ENCODE measurements at regions not wholly inside any gene's neighbourhood (a gene's known extent, or its start where the extent isn't known, plus 50 kb on each side); places are given as distances from the start of the nearest gene placed in this dataset.
"Not testable (repeated sequence)": the region's sequence is repeated elsewhere in the genome, so short reads cannot be mapped to it uniquely, and the experiment has no call there.

DNA sequence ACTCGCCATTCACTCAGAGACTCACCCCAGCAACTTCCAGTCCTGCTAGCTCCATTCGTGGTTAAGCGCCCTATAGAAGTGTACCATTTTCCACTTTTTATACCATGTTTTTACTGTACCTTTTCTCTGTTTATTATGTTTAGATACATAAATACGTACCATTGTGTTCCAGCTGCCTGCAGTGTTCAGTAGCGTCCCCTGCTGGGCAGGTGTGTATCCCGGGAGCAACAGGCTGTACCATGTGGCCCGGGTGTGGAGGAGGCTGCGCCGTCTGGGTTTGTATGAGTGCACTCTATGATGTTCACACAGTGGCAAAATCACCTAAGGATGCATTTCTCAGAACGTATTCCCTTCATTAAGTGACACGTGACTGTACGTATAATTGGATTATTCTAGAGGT lies 351.5 kb upstream of the FRG1 start:
- H2AFZ ChIP-seq (ENCODE audit: low read depth, low read length, poor library complexity, severe bottlenecking); H4K20me1 ChIP-seq (ENCODE audit: insufficient read depth); CTCF ChIA-PET; POLR2A ChIA-PET; BruUV-seq (replicated peaks); H3K4me3 ChIP-seq (replicated peaks in 1 of 2; ENCODE audit: low read depth in 1 of 2, low read length in 2 of 2); ATAC-seq; H3K4me1 ChIP-seq (ENCODE audit: control insufficient read depth in 1 of 2, insufficient read depth in 2 of 2, low read length in 2 of 2); H3K9me2 ChIP-seq (ENCODE audit: insufficient read depth); DNase-seq (ENCODE audit: low read depth, low spot score); H3K27ac ChIP-seq (ENCODE audit: low read depth, low read length); H3K79me2 ChIP-seq (ENCODE audit: insufficient read depth, low read length); H3K9me3 ChIP-seq (ENCODE audit: control insufficient read depth in 1 of 2, insufficient read depth in 1 of 2, low read depth in 1 of 2, low read length in 2 of 2); H3K36me3 ChIP-seq (ENCODE audit: control insufficient read depth in 1 of 2, insufficient read depth in 2 of 2, low read length in 2 of 2); intact Hi-C loops (cut with micrococcal nuclease); H3K4me2 ChIP-seq (ENCODE audit: low read length); H3K27me3 ChIP-seq (ENCODE audit: insufficient read depth, low read length); H3K9ac ChIP-seq (ENCODE audit: low read length); RAD21 ChIA-PET (ENCODE audit: low non-redundant PET in 1 of 2, low total read pairs in 2 of 2, uncharacterized antibody in 2 of 2, unreplicated experiment in 2 of 2): not testable (repeated sequence)
- TF ChIP-seq CTCF (IDR thresholded peaks at IDR 0.05 in 2 of 3, conservative IDR thresholded peaks at IDR 0.05 in 1 of 3; ENCODE audit: borderline replicate concordance in 1 of 3, insufficient read depth in 1 of 3, low read depth in 2 of 3, low read length in 2 of 3), result peak in 2 of 3 experiments; percentile 4 to 21; a peak in 1 of 6 replicates

DNA sequence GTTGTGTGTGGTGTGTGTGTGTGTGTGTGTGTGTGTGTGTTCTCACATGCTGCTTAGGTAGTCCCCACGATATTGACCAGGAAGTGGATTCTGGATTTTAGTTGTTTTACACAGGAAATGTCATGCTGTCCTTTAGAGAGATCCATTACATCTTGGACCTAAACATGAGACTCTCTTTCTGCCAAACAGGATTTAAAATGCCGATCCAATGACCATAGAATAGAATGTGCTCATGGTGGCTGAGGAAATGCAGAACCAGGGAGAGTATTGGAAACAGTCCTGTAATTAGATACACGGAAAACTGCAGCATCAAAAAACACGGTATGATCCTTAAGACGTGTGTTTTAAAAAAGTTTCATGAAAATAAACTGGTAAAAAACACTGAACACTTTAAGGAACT lies 347.8 kb upstream of the FRG1 start:
- CTCF ChIA-PET, result no interaction called here
- H3K9me2 ChIP-seq (ENCODE audit: insufficient read depth), result no peaks in the 10 kb centered on the region
- H3K4me2 ChIP-seq (ENCODE audit: low read length), result no peak overlapping the region
- H3K36me3 ChIP-seq (ENCODE audit: control insufficient read depth in 1 of 2, insufficient read depth in 2 of 2, low read length in 2 of 2), result no peaks in the 10 kb centered on the region
- POLR2A ChIA-PET, result no interaction called here
- H3K9me3 ChIP-seq (ENCODE audit: control insufficient read depth in 1 of 2, insufficient read depth in 1 of 2, low read depth in 1 of 2, low read length in 2 of 2), result no peaks in the 10 kb centered on the region
- no peak for DNase-seq (ENCODE audit: low read depth, low spot score)
- RAD21 ChIA-PET (ENCODE audit: low non-redundant PET in 1 of 2, low total read pairs in 2 of 2, uncharacterized antibody in 2 of 2, unreplicated experiment in 2 of 2), result no interaction called here
- TF ChIP-seq ZNF274 (IDR thresholded peaks at IDR 0.05; ENCODE audit: low read depth, low read length), result no peak
- no peak for TF ChIP-seq SIN3A (IDR thresholded peaks at IDR 0.05; ENCODE audit: low read depth)
- TF ChIP-seq CEBPB (IDR thresholded peaks at IDR 0.05; ENCODE audit: low read depth), result no peak
- TF ChIP-seq EZH2phosphoT487 (IDR thresholded peaks at IDR 0.05; ENCODE audit: borderline replicate concordance), result no peak
- TF ChIP-seq ATF3 (IDR thresholded peaks at IDR 0.05), result no peak
- no peak for TF ChIP-seq SRF (IDR thresholded peaks at IDR 0.05; ENCODE audit: low read depth)
- TF ChIP-seq EZH2 (IDR thresholded peaks at IDR 0.05), result no peak
- no peak for TF ChIP-seq CBX3 (IDR thresholded peaks at IDR 0.05; ENCODE audit: low read depth)
- no peak for TF ChIP-seq SP1 (IDR thresholded peaks at IDR 0.05; ENCODE audit: low read depth)
- TF ChIP-seq TCF7L2 (IDR thresholded peaks at IDR 0.05; ENCODE audit: borderline replicate concordance, extremely low read depth, insufficient read depth, insufficient read length), result no peak
- TF ChIP-seq CTCF (IDR thresholded peaks at IDR 0.05 in 2 of 3, conservative IDR thresholded peaks at IDR 0.05 in 1 of 3; ENCODE audit: borderline replicate concordance in 1 of 3, insufficient read depth in 1 of 3, low read depth in 2 of 3, low read length in 2 of 3), result no peak
- TF ChIP-seq FOSL1 (IDR thresholded peaks at IDR 0.05; ENCODE audit: low read depth), result no peak
- no peak for TF ChIP-seq MAX (IDR thresholded peaks at IDR 0.05)
- no peak for TF ChIP-seq POLR2A (IDR thresholded peaks at IDR 0.05; ENCODE audit: borderline replicate concordance, extremely low read depth, insufficient read depth, insufficient read length)
- no peak overlapping the region for H3K9ac ChIP-seq (ENCODE audit: low read length)
- ATAC-seq, result no peak
- H4K20me1 ChIP-seq (ENCODE audit: insufficient read depth), result no peaks in the 10 kb centered on the region
- H3K4me3 ChIP-seq (replicated peaks in 1 of 2; ENCODE audit: low read depth in 1 of 2, low read length in 2 of 2), result no peak overlapping the region
- H3K79me2 ChIP-seq (ENCODE audit: insufficient read depth, low read length), result no peaks in the 10 kb centered on the region
- no peaks in the 10 kb centered on the region for H3K27me3 ChIP-seq (ENCODE audit: insufficient read depth, low read length)
- BruUV-seq (replicated peaks), result no TSS peak
- H3K4me1 ChIP-seq (ENCODE audit: control insufficient read depth in 1 of 2, insufficient read depth in 2 of 2, low read length in 2 of 2), result no peaks in the 10 kb centered on the region
- intact Hi-C loops (cut with micrococcal nuclease), result no loop called here
- H2AFZ ChIP-seq (ENCODE audit: low read depth, low read length, poor library complexity, severe bottlenecking), result no peak overlapping the region
- H3K27ac ChIP-seq (ENCODE audit: low read depth, low read length), result no peak overlapping the region
